Activated CD8-positive, alpha-beta T cell treated with anti-CD3 and anti-CD28 coated beads for 36 hours (primary cell): ENCODE measurements at regions not wholly inside any gene's neighbourhood (a gene's known extent, or its start where the extent isn't known, plus 50 kb on each side); places are given as distances from the start of the nearest gene placed in this dataset.

Source experiments
- ATAC-seq: fragments of 200-7000 bp; cut with Tn5 transposase; one replicate; pipeline ENCODE4 v1.10.0; 2021; ENCODE audit warnings: mild to moderate bottlenecking, moderate library complexity
- CTCF ChIA-PET: fragments of 350-600 bp; sonication (Branson Sonifier 250); formaldehyde crosslinking; loops from one replicate; lab custom pipeline; 2021; ENCODE audit warnings: antibody characterized with exemption; lab: Charles Lee
- POLR2A ChIA-PET: fragments of 350-600 bp; sonication (Branson Sonifier 250); formaldehyde crosslinking; loops from one replicate; lab custom pipeline; 2021; ENCODE audit warnings: antibody characterized with exemption; lab: Charles Lee
- DNase-seq: peaks from one replicate; pipeline ENCODE4 v3.0.0-alpha.2; 2020
- H3K27ac Mint-ChIP-seq: one replicate; pipeline ENCODE4 v1.8.0; 2021; ENCODE audit warnings: mild to moderate bottlenecking, mixed read lengths
- H3K27me3 Mint-ChIP-seq: one replicate; pipeline ENCODE4 v1.8.0; 2021; ENCODE audit warnings: mixed read lengths
- H3K36me3 Mint-ChIP-seq: one replicate; pipeline ENCODE4 v1.8.0; 2021; ENCODE audit warnings: low read depth, mixed read lengths
- H3K4me1 Mint-ChIP-seq: one replicate; pipeline ENCODE4 v1.8.0; 2021; ENCODE audit warnings: low read depth, mixed read lengths
- H3K4me3 Mint-ChIP-seq: one replicate; pipeline ENCODE4 v1.8.0; 2021; ENCODE audit warnings: mild to moderate bottlenecking, moderate library complexity, mixed read lengths
- H3K9me3 Mint-ChIP-seq: one replicate; pipeline ENCODE4 v1.8.0; 2021; ENCODE audit warnings: mixed read lengths
- CTCF ChIP-seq: fragments of 200-600 bp; IDR thresholded peaks from one replicate; pipeline ENCODE4 v1.8.0; 2022; ENCODE audit warnings: antibody characterized with exemption, mild to moderate bottlenecking
- intact Hi-C: fragments of 100-400 bp; cut with micrococcal nuclease; formaldehyde crosslinking; loops from one replicate; pipeline ENCODE4 v1.10.0; 2022

- ChIA-PET POLR2A (interaction anchor here (1.1 kb wide), 1 partner anchor 246 kb away, joined by 5 read pairs; no protein-coding TSS in a partner anchor), CTCF (interaction anchor here (1.5 kb wide), 1 partner anchor 31 kb away, joined by 3 read pairs; no protein-coding TSS in a partner anchor)
- Mint-ChIP-seq H3K36me3 (no peaks in the 10 kb centered on the region), H3K27me3 (no peaks in the 10 kb centered on the region), H3K4me3 (no peak overlapping the region), H3K9me3 (no peaks in the 10 kb centered on the region), H3K27ac (no peak overlapping the region), H3K4me1 (peaks cover 22% of the 10 kb centered on the region)
- intact Hi-C loops = no loop called here
- ATAC-seq (no peak), DNase-seq (no peak)
- no peak for TF ChIP-seq CTCF
Measured at GRCh38 chr2:160649698-160650097, 156.1 kb upstream of the RBMS1 start.

GRCh38 chr2:160650196-160651118, 156.8 kb upstream of the RBMS1 start:
- Mint-ChIP-seq H3K9me3 (no peaks in the 10 kb centered on the region), H3K27me3 (no peaks in the 10 kb centered on the region), H3K4me3 (no peak overlapping the region), H3K4me1 (peaks cover 22% of the 10 kb centered on the region), H3K27ac (no peak overlapping the region), H3K36me3 (no peaks in the 10 kb centered on the region)
- ChIA-PET POLR2A (interaction anchor here (0.6 to 1.1 kb wide), 2 partner anchors 245 to 308 kb away, joined by 3 to 5 read pairs; no protein-coding TSS in a partner anchor), CTCF (interaction anchor here (0.7 to 1.5 kb wide), 3 partner anchors 13 to 91 kb away, joined by 3 read pairs; no protein-coding TSS in a partner anchor)
- intact Hi-C loops = no loop called here
- DNase-seq = no peak
- no peak for ATAC-seq
- TF ChIP-seq CTCF = no peak

GRCh38 chr2:160651416-160652200, 158.0 kb upstream of the RBMS1 start:
- Mint-ChIP-seq H3K4me1 (peaks cover 22% of the 10 kb centered on the region), H3K27ac (peak overlapping the region; percentile 7)
- POLR2A ChIA-PET = no interaction called here

GRCh38 chr2:160652236-160652635, 158.6 kb upstream of the RBMS1 start:
- ATAC-seq = peak; percentile 98
- H3K36me3 Mint-ChIP-seq = no peaks in the 10 kb centered on the region
- DNase-seq = peak; percentile 86
- peaks cover 3% of the 10 kb centered on the region for H3K27me3 Mint-ChIP-seq
- POLR2A ChIA-PET = no interaction called here
- TF ChIP-seq CTCF = no peak
- CTCF ChIA-PET = interaction anchor here (0.9 kb wide), 1 partner anchor 542 kb away, joined by 3 read pairs; no protein-coding TSS in a partner anchor
- peak overlapping the region; percentile 3 for H3K4me3 Mint-ChIP-seq
- H3K4me1 Mint-ChIP-seq = peaks cover 22% of the 10 kb centered on the region
- no peaks in the 10 kb centered on the region for H3K9me3 Mint-ChIP-seq
- peak overlapping the region; percentile 49 for H3K27ac Mint-ChIP-seq
- intact Hi-C loops = no loop called here

More at GRCh38 chr2:160651416-160652200, 158.0 kb upstream of the RBMS1 start:
- H3K4me3 Mint-ChIP-seq = no peak overlapping the region
- intact Hi-C loops = no loop called here
- TF ChIP-seq CTCF = no peak
- ATAC-seq = peak; percentile 2
- no peaks in the 10 kb centered on the region for H3K36me3 Mint-ChIP-seq
- H3K9me3 Mint-ChIP-seq = no peaks in the 10 kb centered on the region
- CTCF ChIA-PET = interaction anchor here (0.9 kb wide), 1 partner anchor 541 kb away, joined by 3 read pairs; no protein-coding TSS in a partner anchor
- peaks cover 3% of the 10 kb centered on the region for H3K27me3 Mint-ChIP-seq
- no peak for DNase-seq
